CD8-positive, alpha-beta memory T cell (primary cell): ENCODE measurements at regions not wholly inside any gene's neighbourhood (a gene's known extent, or its start where the extent isn't known, plus 50 kb on each side); places are given as distances from the start of the nearest gene placed in this dataset.

Experiments used
- CTCF ChIA-PET: fragments of 350-600 bp; sonication (Branson Sonifier 250); formaldehyde crosslinking; loops from one replicate; lab custom pipeline; 2021; ENCODE audit warnings: antibody characterized with exemption; lab: Charles Lee
- POLR2A ChIA-PET: fragments of 350-600 bp; sonication (Branson Sonifier 250); formaldehyde crosslinking; loops from one replicate; lab custom pipeline; 2021; ENCODE audit warnings: antibody characterized with exemption; lab: Charles Lee
- DNase-seq, 5 donors: peaks; one replicate each; pipeline versions ENCODE4 v3.0.0 to v3.0.0-alpha.2; 2020 to 2022; ENCODE audit warnings: mixed read lengths in 1 of 5
- H3K27ac ChIP-seq: one replicate; pipeline ENCODE4 v1.7.0; 2013; ENCODE audit warnings: low read depth, mild to moderate bottlenecking, low read length, moderate library complexity
- H3K27me3 ChIP-seq: 2 replicates; pipeline ENCODE4 v1.7.0; 2013; ENCODE audit warnings: low read length, mild to moderate bottlenecking; ENCODE audit not compliant: insufficient read depth, poor library complexity, severe bottlenecking
- H3K36me3 ChIP-seq: 2 replicates; pipeline ENCODE4 v1.7.0; 2013; ENCODE audit warnings: mild to moderate bottlenecking, low read length, moderate library complexity; ENCODE audit not compliant: insufficient read depth
- H3K4me1 ChIP-seq: 2 replicates; pipeline ENCODE4 v1.7.0; 2013; ENCODE audit warnings: mild to moderate bottlenecking, low read length, moderate library complexity; ENCODE audit not compliant: insufficient read depth
- H3K4me3 ChIP-seq: 2 replicates; pipeline ENCODE4 v1.7.0; 2013; ENCODE audit warnings: mild to moderate bottlenecking, low read length
- H3K9me3 ChIP-seq: 2 replicates; pipeline ENCODE4 v1.7.0; 2013; ENCODE audit warnings: mild to moderate bottlenecking, low read length
- H3K27ac Mint-ChIP-seq, 8 donors: one replicate each; pipeline ENCODE4 v1.8.0; 2020 to 2021; ENCODE audit warnings: mixed read lengths in 8 of 8, mild to moderate bottlenecking in 6 of 8, inconsistent platforms in 3 of 8, moderate library complexity in 3 of 8
- H3K27me3 Mint-ChIP-seq, 2 donors: one replicate each; pipeline ENCODE4 v1.8.0; 2020 to 2021; ENCODE audit warnings: mixed read lengths in 2 of 2, mild to moderate bottlenecking in 1 of 2, moderate library complexity in 1 of 2
- H3K36me3 Mint-ChIP-seq, 3 donors: one replicate each; pipeline ENCODE4 v1.8.0; 2020 to 2021; ENCODE audit warnings: mixed read lengths in 3 of 3, inconsistent platforms in 1 of 3, mild to moderate bottlenecking in 1 of 3
- H3K4me1 Mint-ChIP-seq, 3 donors: one replicate each; pipeline ENCODE4 v1.8.0; 2020 to 2021; ENCODE audit warnings: mixed read lengths in 3 of 3, inconsistent platforms in 1 of 3, mild to moderate bottlenecking in 1 of 3
- H3K4me3 Mint-ChIP-seq, 7 donors: one replicate each; pipeline ENCODE4 v1.8.0; 2020 to 2021; ENCODE audit warnings: mixed read lengths in 7 of 7, mild to moderate bottlenecking in 6 of 7, moderate library complexity in 4 of 7, inconsistent platforms in 2 of 7
- H3K9me3 Mint-ChIP-seq, 5 donors: one replicate each; pipeline ENCODE4 v1.8.0; 2020 to 2022; ENCODE audit warnings: mixed read lengths in 5 of 5, mild to moderate bottlenecking in 3 of 5, moderate library complexity in 2 of 5, inconsistent platforms in 1 of 5

DNA sequence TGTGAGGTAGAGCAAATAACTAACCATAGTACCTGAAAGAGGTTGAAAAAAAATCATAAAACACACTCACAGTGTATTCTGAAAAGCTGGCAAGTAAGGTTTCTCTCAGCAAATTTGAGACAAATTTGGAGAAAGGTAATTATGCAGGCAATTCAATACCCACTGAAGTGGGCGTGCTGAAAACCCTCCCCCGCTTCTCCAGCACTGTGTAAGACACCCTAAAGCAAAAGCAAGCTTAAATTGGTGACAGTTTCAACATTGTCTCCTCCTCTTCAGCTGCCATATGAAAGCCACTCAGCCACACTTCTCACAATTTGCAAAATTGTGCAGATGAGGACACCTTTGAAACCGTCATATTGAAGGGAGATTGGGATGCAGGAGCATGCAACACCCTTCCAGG lies 322.3 kb upstream of the CDH6 start:
- no peaks in the 10 kb centered on the region for H3K36me3 Mint-ChIP-seq
- Histone ChIP-seq H3K36me3 (no peaks in the 10 kb centered on the region), H3K9me3 (no peaks in the 10 kb centered on the region), H3K4me1 (no peaks in the 10 kb centered on the region), H3K27me3 (no peaks in the 10 kb centered on the region), H3K4me3 (no peak overlapping the region), H3K27ac (no peak overlapping the region)
- CTCF ChIA-PET = no interaction called here
- peaks cover 2 to 8% (median 4%) of the 10 kb centered on the region in 5 donors for H3K9me3 Mint-ChIP-seq
- no peaks in the 10 kb centered on the region for H3K27me3 Mint-ChIP-seq
- no peak overlapping the region for H3K27ac Mint-ChIP-seq
- POLR2A ChIA-PET = no interaction called here
- H3K4me3 Mint-ChIP-seq = no peak overlapping the region
- H3K4me1 Mint-ChIP-seq = no peaks in the 10 kb centered on the region
- DNase-seq = no peak

DNA sequence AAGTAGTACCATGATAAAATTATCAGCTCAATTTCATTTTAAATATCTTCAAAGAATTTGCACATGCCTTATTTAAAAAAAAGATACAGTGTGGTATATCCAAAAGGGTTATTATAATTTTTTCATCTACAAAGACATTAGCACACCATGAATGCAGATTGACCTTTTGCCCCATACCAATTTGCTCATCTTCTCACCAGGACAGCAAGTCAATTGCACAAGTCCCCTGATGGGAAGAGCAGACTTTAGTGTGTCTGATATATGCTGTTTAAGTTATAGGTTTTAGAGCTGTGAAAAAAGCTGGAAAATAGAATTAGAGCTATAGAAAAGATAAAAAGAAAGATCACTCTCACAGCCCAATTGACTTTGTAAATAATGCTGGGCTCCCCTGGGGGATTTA lies 325.8 kb upstream of the CDH6 start:
- no peaks in the 10 kb centered on the region for H3K36me3 ChIP-seq
- peaks cover 6 to 13% (median 12%) of the 10 kb centered on the region in 5 donors for H3K9me3 Mint-ChIP-seq
- POLR2A ChIA-PET = no interaction called here
- CTCF ChIA-PET = no interaction called here
- H3K4me1 ChIP-seq = no peaks in the 10 kb centered on the region
- no peaks in the 10 kb centered on the region for H3K4me1 Mint-ChIP-seq
- DNase-seq = no peak
- no peaks in the 10 kb centered on the region for H3K27me3 Mint-ChIP-seq
- no peaks in the 10 kb centered on the region for H3K36me3 Mint-ChIP-seq
- H3K27ac ChIP-seq = no peak overlapping the region
- H3K9me3 ChIP-seq = no peaks in the 10 kb centered on the region
- no peak overlapping the region for H3K4me3 ChIP-seq
- no peak overlapping the region for H3K27ac Mint-ChIP-seq
- H3K27me3 ChIP-seq = no peaks in the 10 kb centered on the region
- no peak overlapping the region for H3K4me3 Mint-ChIP-seq

DNA sequence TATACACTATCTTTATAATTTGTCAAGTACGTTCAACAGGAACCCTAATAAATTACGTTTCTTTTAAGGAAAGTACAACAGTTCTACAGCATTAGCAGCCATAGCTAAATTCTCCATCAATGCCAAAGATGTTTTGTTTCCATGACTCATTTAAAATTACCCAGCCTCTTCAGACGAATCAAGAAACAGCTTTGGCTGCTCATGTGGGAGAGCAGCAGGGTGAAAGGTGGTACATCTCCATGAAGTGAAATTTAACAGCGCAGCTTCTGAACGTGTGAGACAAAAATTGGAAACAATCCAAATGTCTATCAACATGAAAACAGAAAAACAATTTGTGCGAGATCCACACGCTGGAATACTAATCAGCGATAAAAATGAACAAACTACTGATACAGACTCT lies 327.3 kb upstream of the CDH6 start:
- peaks cover 5 to 15% (median 12%) of the 10 kb centered on the region in 5 donors for H3K9me3 Mint-ChIP-seq
- Histone ChIP-seq H3K4me3 (no peak overlapping the region), H3K9me3 (no peaks in the 10 kb centered on the region), H3K27ac (no peak overlapping the region), H3K27me3 (no peaks in the 10 kb centered on the region), H3K36me3 (no peaks in the 10 kb centered on the region), H3K4me1 (no peaks in the 10 kb centered on the region)
- no peak overlapping the region for H3K4me3 Mint-ChIP-seq
- H3K36me3 Mint-ChIP-seq = no peaks in the 10 kb centered on the region
- no peaks in the 10 kb centered on the region for H3K27me3 Mint-ChIP-seq
- H3K27ac Mint-ChIP-seq = no peak overlapping the region
- H3K4me1 Mint-ChIP-seq = no peaks in the 10 kb centered on the region
- ChIA-PET POLR2A (no interaction called here), CTCF (no interaction called here)
- DNase-seq = no peak

DNA sequence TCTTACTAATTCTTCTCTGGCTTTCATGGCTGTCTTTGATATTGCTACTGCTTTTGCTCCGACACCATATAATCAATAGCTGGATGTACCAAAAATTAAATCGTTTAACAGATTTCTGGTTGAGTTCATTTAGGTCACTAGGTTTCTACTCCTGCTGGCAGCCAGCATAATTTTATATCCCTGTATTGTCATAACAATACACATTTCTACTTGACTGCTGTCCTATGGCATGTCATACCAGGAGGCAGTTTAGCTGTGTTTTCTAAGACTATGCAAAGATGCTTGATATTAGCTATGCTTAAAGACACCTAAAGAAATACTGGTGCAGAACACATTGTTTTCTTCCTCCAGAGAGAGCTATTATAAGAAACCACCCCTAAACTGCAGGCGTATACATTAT lies 337.2 kb upstream of the CDH6 start:
- Histone ChIP-seq H3K27ac (no peak overlapping the region), H3K36me3 (no peaks in the 10 kb centered on the region), H3K27me3 (no peaks in the 10 kb centered on the region), H3K9me3 (no peaks in the 10 kb centered on the region), H3K4me1 (no peaks in the 10 kb centered on the region), H3K4me3 (no peak overlapping the region)
- no peaks in the 10 kb centered on the region for H3K4me1 Mint-ChIP-seq
- H3K27ac Mint-ChIP-seq = no peak overlapping the region
- H3K9me3 Mint-ChIP-seq = peaks cover 9 to 25% (median 12%) of the 10 kb centered on the region in 5 donors
- H3K27me3 Mint-ChIP-seq = no peaks in the 10 kb centered on the region
- H3K36me3 Mint-ChIP-seq = no peaks in the 10 kb centered on the region
- DNase-seq = no peak
- POLR2A ChIA-PET = no interaction called here
- CTCF ChIA-PET = no interaction called here
- no peak overlapping the region for H3K4me3 Mint-ChIP-seq

- Histone ChIP-seq H3K27me3 (no peaks in the 10 kb centered on the region), H3K4me1 (no peaks in the 10 kb centered on the region), H3K27ac (no peak overlapping the region), H3K4me3 (no peak overlapping the region), H3K9me3 (no peaks in the 10 kb centered on the region), H3K36me3 (no peaks in the 10 kb centered on the region)
- H3K4me3 Mint-ChIP-seq = no peak overlapping the region
- H3K4me1 Mint-ChIP-seq = no peaks in the 10 kb centered on the region
- no peaks in the 10 kb centered on the region for H3K36me3 Mint-ChIP-seq
- H3K9me3 Mint-ChIP-seq = peaks cover 3 to 23% (median 7%) of the 10 kb centered on the region in 5 donors
- POLR2A ChIA-PET = no interaction called here
- H3K27ac Mint-ChIP-seq = no peak overlapping the region
- H3K27me3 Mint-ChIP-seq = no peaks in the 10 kb centered on the region
- CTCF ChIA-PET = no interaction called here
- no peak for DNase-seq
These were observed 340.3 kb upstream of the CDH6 start for GRCh38 chr5:30853158-30853557.

GRCh38 chr5:30850866-30851265 lies 342.6 kb upstream of the CDH6 start:
- no peaks in the 10 kb centered on the region for H3K27me3 Mint-ChIP-seq
- POLR2A ChIA-PET = no interaction called here
- CTCF ChIA-PET = no interaction called here

DNA sequence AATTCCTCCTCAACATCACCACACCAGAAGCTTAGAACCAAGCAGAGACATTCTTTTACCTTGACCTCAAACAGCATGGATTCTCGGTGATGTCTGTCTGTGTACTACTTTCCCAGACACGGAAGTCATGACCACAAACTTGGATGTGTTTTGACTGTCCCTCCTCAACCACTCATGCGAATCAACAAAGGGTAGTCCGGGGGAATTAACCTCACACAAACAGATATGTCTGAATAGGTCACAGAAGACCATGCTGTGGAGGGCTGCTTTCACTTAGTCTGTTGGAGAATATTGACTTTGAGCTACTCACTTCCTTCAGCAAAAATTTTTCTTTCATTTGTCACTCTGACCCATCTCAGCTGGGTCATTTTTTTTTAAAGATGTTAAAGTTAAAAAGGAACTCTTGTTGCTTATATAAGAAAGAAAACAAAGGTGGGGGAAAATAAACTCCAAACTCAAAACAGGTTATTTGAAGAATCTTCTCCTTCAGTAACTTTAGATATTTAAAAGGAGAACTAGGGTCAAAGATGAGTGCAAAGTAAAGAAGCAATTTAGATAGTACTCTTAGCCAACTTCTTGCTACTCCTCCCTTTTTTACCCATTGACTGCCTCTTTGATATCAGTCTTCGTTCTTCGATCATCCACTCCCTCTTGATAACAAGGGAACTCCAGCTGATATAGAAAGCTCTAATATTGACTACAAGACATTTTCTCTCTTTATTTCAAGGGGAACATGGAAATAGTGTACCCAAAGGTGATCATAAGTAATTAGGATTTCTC lies 343.4 kb upstream of the CDH6 start:
- Histone ChIP-seq H3K27me3 (no peaks in the 10 kb centered on the region), H3K4me3 (no peak overlapping the region), H3K9me3 (no peaks in the 10 kb centered on the region), H3K4me1 (no peaks in the 10 kb centered on the region), H3K36me3 (no peaks in the 10 kb centered on the region), H3K27ac (no peak overlapping the region)
- no peaks in the 10 kb centered on the region for H3K36me3 Mint-ChIP-seq
- no peaks in the 10 kb centered on the region for H3K27me3 Mint-ChIP-seq
- no peak overlapping the region for H3K27ac Mint-ChIP-seq
- no peak for DNase-seq
- no peaks in the 10 kb centered on the region for H3K4me1 Mint-ChIP-seq
- H3K4me3 Mint-ChIP-seq = no peak overlapping the region
- POLR2A ChIA-PET = no interaction called here
- peaks cover 3 to 11% (median 4%) of the 10 kb centered on the region in 5 donors for H3K9me3 Mint-ChIP-seq
- CTCF ChIA-PET = no interaction called here

More at GRCh38 chr5:30850866-30851265, 342.6 kb upstream of the CDH6 start:
- no peak overlapping the region for H3K4me3 Mint-ChIP-seq
- no peaks in the 10 kb centered on the region for H3K36me3 Mint-ChIP-seq
- peaks cover 3 to 13% (median 3%) of the 10 kb centered on the region in 5 donors for H3K9me3 Mint-ChIP-seq
- H3K27me3 ChIP-seq = no peaks in the 10 kb centered on the region
- H3K36me3 ChIP-seq = no peaks in the 10 kb centered on the region
- H3K4me3 ChIP-seq = no peak overlapping the region
- H3K4me1 Mint-ChIP-seq = no peaks in the 10 kb centered on the region
- no peak overlapping the region for H3K27ac Mint-ChIP-seq
- DNase-seq = no peak
- no peak overlapping the region for H3K27ac ChIP-seq
- no peaks in the 10 kb centered on the region for H3K4me1 ChIP-seq
- H3K9me3 ChIP-seq = no peaks in the 10 kb centered on the region

- H3K4me1 ChIP-seq = no peaks in the 10 kb centered on the region
- H3K36me3 Mint-ChIP-seq = no peaks in the 10 kb centered on the region
- no peaks in the 10 kb centered on the region for H3K9me3 ChIP-seq
- H3K27ac ChIP-seq = no peak overlapping the region
- ChIA-PET POLR2A (no interaction called here), CTCF (no interaction called here)
- no peaks in the 10 kb centered on the region for H3K36me3 ChIP-seq
- no peaks in the 10 kb centered on the region for H3K4me1 Mint-ChIP-seq
- no peak overlapping the region for H3K4me3 Mint-ChIP-seq
- H3K27me3 Mint-ChIP-seq = no peaks in the 10 kb centered on the region
- H3K27ac Mint-ChIP-seq = no peak overlapping the region
- DNase-seq = no peak
- H3K27me3 ChIP-seq = no peaks in the 10 kb centered on the region
- H3K4me3 ChIP-seq = no peak overlapping the region
- peaks cover 2 to 13% (median 8%) of the 10 kb centered on the region in 5 donors for H3K9me3 Mint-ChIP-seq
These were observed 347.3 kb upstream of the CDH6 start for GRCh38 chr5:30846171-30846570.
